HG02759 (cell line): ENCODE measurements at regions not wholly inside any gene's neighbourhood (a gene's known extent, or its start where the extent isn't known, plus 50 kb on each side); places are given as distances from the start of the nearest gene placed in this dataset.
"Not testable (repeated sequence)": the region's sequence is repeated elsewhere in the genome, so short reads cannot be mapped to it uniquely, and the experiment has no call there.

Source experiments
- ATAC-seq: cut with Tn5 transposase; IDR thresholded peaks from one replicate; pipeline ENCODE4 v1.9.1; 2021; ENCODE audit warnings: mild to moderate bottlenecking, moderate library complexity; ENCODE audit not compliant: unreplicated experiment

DNA sequence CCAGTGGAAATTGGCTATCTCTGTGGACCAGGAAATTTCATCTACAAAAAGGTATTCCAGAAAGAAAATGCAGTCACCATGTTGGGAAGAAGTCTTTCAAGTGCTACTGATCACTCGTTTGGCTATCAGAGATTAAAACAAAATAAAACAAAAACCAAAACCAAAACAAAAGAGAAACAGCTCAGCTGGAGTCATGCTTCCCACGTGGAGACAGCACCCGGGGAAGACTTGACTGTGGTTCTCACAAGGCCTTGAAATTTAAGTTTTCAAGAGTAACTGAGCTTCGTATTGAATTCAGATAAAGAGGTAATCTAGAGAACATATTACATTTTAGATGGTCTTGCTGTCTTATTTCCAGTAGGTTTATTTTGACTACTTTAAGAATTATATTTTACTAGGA is 2264.5 kb downstream of the ARAP2 start:
- not testable (repeated sequence) for ATAC-seq

- no peak for ATAC-seq
These were observed 2264.0 kb downstream of the ARAP2 start for GRCh38 chr4:33980361-33980760.

DNA sequence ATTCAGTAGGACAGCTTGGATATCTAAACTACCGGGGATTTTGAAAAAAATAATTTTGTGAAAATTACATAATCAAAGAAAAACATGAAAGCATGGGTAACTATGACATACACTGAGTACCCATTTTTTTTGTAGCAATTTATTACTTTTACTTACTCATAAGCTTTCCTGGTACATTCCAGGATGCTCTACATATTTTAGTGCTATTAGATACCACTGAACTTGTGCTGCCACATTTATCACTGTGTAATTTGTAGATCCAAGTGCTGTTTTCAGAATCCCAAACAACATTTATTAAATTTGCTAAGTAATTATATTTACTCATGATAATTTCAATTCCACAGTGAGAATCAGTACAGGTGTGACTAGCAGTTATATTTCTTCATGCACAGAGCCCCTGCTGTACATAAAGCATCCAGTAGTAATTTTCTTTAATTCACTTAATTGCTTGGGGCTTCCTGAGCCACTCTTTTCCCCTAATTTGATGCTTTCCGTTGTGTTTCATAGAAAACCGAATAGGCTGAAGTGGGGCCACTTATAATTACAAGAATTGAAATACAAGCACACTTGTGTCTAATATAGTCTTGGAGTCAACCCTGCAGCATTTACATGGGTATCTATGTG is 2254.4 kb downstream of the ARAP2 start:
- ATAC-seq: no peak

GRCh38 chr4:33996075-33996718 is 2248.1 kb downstream of the ARAP2 start:
- no peak for ATAC-seq

GRCh38 chr4:33998291-33998690 is 2246.0 kb downstream of the ARAP2 start:
- ATAC-seq: no peak

DNA sequence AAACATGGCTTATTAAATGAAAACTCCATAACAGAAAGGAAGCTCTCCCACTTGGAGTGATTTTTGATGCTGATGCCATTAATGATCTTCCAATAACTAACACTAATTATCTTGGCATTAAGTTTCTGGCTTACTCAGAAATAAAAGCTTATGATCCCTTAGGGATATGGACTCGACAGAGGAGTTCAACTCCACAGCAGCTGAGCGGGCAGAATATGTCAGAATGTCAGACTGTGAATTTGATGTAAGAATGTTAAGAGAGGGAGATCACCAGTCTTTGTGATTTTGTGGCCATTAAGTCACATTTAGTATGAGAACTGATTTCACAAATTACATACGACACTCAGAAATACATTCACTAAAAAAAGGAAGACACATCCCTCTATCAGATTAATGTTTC is 2244.0 kb downstream of the ARAP2 start:
- ATAC-seq: no peak

DNA sequence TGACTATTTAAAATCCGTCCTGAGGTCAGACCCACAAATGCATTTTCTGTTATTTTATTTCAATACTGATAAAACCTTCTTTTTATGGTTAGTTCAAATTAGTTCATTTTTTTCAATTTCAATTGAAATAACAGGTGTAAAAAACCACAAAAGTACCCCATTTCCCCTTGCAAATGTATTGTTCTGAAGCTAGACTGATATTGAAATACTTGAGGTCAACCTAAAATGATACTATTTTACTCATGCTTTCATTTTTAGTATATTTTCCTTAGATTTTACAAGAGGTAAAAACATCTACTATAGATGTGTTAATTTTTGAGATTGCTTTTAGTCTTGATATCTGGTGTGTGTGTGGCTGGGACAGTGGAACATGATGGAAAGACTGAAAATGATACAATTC is 2237.8 kb downstream of the ARAP2 start:
- ATAC-seq: not testable (repeated sequence)

DNA sequence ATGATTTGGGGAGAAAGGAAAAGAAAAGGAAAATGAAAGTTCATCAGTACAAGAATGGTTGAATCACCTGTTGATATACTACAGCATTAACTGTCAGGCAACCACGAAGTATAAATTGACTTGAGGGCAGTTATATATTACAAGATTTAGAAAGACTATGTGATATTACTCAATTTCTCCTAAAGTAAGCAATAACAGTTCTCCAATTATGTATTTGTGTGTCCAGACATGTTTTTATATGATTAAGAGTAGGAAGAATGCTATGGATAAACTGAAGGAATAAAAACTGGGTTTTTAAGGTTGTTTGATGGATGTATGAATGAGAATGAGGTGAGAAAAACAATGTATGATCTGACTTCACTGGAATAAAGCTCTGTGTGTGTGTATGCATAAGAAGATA is 2234.4 kb downstream of the ARAP2 start:
- no peak for ATAC-seq

DNA sequence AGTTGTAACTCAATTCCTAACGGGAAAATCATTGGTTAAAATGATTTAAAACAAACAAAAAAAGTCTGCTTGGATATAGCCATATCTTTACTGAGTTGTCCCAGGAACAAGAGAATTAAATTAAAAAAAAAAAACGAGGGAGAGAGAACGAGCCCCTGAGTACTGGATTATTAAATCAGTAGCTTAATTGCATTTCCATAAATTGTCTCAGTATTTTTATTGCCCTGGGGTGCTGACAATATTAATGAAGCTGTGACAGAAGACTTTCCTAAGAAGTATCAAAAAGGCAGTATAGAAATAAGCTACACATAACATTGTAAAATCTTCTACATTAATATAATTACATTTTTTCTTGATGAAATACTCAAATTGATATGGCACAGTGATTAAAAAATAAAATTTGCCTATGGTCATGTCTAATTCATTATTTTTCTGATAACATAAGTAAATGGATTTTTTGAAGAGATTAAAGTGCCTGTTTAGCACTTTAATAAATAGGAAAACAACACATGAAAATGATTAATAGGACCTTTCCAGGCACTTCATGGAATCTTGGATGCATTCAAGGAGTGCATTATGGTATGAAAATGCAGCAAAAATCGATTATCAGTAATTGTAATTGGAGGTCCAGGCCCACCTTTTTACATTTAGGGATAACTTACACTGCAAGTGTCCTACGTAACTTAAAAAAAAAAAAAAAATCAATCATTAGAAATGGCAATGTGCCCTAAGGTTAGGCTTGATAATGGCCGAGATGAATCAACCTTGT is 2233.4 kb downstream of the ARAP2 start:
- no peak for ATAC-seq

DNA sequence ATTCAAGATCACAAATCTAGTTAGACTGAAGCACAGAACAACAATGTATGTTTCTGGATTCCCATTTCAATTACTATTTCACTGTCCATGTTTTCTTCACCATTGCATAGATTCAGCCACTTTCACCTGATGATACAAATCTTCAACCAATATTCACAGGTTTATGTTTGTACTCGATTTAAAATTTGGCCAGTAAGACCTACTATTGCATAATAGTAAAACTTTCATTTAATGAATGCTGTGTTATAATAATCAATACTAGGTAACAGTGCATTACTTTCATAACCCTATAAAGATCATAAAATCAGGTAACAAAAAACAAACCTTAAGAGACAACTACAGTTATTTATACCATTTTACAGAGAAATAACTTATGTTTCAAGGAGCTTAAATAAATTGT is 2209.1 kb downstream of the ARAP2 start:
- no peak for ATAC-seq

DNA sequence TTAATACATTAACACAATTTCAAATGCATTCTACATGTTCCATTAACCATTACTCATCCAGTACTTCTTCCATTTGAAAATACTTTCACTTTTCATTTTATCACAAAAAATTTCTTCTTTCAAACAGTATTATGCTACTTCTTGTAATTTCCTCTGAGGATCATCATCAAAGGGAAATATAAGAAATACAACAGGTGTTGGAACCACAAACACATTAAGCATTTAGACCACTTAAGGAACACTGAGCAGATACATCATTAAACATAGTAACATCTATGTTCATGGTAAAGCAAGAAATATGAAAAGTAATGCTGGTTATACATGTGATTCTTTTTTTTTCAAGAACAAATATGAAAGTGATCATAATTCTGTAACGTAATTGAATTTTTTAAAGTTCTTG is 2207.0 kb downstream of the ARAP2 start:
- no peak for ATAC-seq

- no peak for ATAC-seq
These were observed 2204.5 kb downstream of the ARAP2 start for GRCh38 chr4:34039766-34040165.

DNA sequence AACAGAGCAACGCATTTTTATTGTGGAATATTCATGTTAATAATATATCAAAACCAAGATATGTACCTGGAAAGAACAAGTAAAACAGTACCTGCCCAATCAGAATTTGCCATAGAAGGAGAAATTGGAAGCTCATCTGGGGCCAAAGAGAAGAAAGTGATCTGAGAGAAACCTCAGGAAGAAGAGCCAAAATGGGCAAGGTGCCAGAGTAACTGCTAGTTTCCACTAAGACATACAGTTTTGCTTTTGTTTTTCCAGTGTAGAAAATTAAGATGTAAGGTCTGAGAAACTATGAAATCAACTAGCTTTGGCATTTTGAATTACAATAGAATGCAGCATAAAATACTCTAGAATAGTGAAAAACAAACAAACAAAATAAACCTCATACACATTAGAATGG is 2201.2 kb downstream of the ARAP2 start:
- ATAC-seq: no peak

DNA sequence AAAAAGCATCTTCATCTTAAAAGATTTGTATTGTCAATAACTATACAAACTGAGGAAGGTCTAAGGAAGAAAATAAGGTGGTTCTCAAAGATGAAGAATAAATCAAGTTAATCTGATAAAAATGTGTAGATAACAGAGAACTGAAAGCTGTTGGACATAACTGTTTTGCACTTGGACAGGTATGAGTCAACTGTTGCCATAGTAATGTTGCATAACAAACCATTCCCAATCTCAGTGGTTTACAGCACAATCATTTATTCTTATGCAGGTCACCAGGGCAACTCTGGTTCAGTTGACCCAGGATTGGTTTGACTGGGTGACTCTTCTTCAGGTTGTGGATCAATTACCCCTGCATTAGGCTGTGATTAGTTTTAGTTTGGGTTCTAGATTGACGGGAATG is 2197.7 kb downstream of the ARAP2 start:
- no peak for ATAC-seq

- no peak for ATAC-seq
These were observed 2197.0 kb downstream of the ARAP2 start for GRCh38 chr4:34047363-34047762.

GRCh38 chr4:34066126-34066525 is 2178.2 kb downstream of the ARAP2 start:
- no peak for ATAC-seq

DNA sequence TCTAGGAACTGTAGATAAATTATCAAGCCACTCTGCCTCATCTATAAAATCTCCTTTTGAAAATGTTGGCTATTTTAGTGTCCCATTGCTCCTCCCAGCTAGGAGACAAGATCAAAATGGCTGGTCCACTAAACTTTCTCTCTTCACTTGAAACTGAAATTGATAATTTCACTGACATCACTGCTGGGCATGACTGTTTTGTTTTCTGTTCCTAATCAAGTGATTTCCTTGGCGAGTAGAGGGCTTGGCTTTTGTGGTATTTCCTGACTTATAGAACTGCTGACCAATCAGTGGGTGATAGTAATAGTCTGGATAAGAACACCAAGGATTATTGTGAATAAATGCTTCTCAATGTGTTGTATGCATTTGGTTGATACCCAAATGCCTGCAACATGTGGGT is 2152.9 kb downstream of the ARAP2 start:
- ATAC-seq: no peak

DNA sequence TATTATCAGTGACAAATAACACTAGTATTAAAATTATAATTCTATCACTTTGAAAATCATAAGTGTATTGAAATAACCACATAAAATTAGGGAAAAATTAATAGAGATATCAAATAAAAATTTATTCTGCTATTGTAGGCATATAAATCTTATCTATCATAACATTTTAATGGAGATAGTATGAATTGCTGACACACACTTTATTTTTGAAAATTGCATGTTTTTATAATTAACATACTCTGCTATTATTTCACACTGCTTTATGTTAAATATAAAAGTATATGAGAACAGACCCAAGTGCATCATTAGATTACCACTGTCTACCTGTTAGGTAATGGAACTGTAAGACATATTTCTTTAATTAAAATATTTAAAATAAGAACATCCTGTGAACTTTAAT is 2150.2 kb downstream of the ARAP2 start:
- no peak for ATAC-seq

GRCh38 chr4:34105311-34105710 is 2139.0 kb downstream of the ARAP2 start:
- no peak for ATAC-seq

GRCh38 chr4:34108391-34108790 is 2135.9 kb downstream of the ARAP2 start:
- no peak for ATAC-seq

GRCh38 chr4:34112573-34112972 is 2131.7 kb downstream of the ARAP2 start:
- no peak for ATAC-seq

- ATAC-seq: no peak
These were observed 2105.9 kb downstream of the ARAP2 start for GRCh38 chr4:34138385-34138784.
